ENCODE measurements at regions not wholly inside any gene's neighbourhood (a gene's known extent, or its start where the extent isn't known, plus 50 kb on each side); places are given as distances from the start of the nearest gene placed in this dataset.
"Not testable (repeated sequence)": the region's sequence is repeated elsewhere in the genome, so short reads cannot be mapped to it uniquely, and the experiment has no call there.

DNA sequence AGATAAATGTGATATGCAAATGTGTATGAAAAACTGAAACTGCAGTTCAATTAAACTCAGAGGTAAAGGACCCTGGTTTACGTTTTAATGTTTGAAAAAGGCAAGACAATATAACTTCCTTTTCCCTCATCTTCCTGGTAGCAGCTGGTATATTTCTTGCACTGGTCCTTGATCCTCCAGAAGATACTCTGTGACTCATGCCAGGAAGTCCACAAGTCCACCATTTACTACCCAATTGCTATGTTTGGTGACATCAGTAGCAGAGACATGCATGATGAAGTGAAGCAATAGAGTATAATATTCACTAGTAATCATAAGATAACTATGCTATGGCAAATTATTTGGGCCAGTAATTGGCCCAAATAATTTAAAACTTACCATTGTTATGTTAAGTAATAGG, 774.5 kb upstream of the NEGR1 start:
- no peak for DNase-seq

DNA sequence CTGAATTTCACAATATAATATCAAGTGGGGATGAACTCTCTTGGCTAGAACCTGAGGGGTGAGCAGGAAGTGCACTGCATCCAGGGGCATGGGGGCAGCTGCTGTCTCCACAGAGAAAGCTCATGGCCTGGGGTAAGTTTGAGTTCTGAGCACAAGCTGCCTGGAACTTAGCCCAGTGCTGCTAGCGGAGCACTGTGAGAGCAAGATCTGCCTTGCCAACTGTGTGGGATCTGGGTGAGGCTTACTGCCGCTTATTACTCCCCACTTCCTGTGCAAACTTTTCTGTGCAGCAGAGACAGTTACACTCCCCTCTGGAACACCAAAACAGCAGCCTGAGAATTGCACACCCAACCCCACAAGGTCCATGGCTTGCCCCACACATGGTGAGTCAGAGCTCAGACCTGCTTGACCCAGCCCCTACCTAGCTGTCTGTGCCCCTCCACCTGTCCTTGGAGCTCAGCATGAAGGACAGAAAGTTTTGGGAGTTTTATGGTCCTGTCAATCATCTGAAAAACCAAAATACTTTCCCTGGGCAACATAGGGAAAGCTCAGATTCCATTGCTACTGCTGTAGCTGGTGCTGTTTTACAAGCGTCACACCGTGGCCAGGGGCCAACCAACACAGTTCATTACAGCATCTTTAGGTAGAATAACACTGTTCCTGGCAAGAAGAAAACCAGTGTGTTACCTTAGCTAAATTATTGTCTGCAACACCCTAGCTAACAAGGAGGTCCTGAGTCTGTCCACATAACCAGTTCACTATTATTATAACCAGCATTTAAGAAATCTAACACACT, 762.1 kb upstream of the NEGR1 start:
- peak; percentile 16 for DNase-seq

DNA sequence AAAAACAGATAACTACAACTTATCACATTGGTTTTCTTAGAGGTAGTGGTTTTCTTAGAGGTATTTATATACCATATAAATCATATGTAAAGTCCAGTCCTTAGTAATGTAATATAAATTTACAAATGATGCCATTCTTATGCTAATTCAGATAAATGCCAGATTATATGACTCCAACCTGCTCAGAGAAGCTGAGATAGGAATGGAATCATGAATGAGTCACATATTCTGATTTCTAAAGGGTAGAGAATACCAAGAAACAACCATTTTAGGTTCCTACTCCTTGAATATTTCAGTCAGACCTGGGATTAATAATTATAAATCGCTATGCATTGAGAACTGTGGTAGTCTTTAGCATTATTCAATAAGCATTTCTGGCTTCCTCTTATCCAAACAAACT, 760.1 kb upstream of the NEGR1 start:
- no peak for DNase-seq

DNA sequence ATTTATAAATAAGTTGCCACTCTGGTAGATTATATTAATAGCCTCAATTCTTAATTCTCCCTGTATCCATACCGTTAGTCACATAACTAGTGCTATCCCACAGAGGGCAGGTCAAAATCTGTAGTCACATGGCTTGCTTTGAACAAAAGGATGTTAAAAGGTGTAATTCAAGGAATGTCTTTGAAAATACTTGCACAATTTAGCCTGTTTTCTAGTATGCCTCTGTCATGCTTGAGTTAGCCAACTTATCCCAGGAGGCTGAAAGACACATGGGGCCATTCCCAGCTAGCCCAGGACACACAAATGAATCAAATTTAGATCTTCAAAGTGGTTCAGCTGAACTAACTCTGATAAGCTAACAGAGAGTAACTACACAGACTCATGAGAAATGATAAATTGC, 758.5 kb upstream of the NEGR1 start:
- no peak for DNase-seq

DNA sequence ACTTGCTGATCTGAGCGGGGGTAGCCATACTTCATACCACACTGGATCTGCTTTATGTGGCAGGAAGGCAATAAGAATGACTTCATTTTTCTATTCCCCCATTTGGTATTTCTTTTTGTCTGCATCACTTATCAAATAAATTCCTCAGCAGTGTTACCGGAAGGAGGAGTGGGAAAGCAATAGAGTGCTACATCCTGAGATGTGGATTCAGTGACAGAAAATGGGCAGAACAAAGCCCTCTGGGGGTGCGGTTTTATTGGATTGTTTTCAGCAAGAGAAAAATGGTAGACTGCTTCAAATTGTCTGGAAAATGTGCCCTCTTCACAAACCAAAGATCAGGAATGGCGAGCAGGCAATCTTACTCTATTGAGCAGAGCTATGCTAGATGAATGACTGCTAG, 751.9 kb upstream of the NEGR1 start:
- no peak for DNase-seq

DNA sequence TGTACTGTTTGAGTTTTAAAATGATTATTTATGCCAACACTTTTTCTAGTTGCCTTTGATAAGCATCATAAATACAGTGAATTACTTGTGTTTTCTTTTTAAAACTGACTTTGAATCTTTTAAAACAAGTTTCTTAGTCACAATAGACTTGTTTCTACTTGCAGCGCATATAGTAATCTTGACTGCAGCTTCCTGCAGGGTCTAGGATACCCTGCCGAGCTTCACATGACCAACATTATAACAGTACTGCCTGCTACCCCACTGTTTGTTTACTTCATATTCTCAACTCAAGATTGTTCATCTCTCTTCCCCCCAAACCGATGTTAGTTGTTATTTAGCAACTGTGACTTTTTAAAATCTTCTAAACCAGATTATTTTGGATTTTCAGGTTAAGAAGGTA, 751.3 kb upstream of the NEGR1 start:
- no peak for DNase-seq

DNA sequence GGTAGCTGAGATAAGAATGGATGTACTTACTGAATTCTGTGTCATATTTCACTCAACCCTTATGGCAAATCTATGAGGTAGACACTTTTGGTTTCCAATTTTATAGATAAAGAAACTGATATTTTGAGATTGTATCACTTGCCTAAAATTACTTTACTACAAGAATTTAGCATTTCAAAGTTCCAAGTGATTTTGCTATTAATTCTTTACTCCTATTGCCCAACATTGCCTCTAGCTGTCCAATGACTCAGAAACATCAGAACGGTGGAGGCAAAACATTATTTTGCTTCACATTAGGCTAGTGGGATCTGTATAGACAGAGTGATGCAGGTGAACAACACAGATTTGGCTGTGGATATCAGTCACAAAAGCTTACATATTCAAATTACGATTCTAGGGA, 747.2 kb upstream of the NEGR1 start:
- DNase-seq = no peak

DNA sequence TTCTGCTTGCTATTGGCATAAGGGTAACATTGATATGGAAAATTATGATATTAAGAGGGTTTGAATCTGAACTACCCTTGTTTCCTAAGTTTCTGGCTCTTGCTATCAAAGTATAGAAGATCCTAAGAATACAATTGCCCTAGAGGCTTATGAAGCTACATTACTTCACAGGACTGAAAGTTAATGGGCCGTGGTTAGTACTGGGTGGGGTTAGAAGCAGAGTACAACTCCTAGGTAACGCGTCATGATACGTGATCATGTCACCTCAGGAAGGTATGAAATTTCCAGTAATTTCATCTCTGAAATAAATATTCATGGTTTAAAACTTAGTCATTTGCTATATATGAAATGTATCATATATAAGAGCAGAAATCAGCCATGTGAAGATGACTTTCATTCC, 743.8 kb upstream of the NEGR1 start:
- no peak for DNase-seq

DNA sequence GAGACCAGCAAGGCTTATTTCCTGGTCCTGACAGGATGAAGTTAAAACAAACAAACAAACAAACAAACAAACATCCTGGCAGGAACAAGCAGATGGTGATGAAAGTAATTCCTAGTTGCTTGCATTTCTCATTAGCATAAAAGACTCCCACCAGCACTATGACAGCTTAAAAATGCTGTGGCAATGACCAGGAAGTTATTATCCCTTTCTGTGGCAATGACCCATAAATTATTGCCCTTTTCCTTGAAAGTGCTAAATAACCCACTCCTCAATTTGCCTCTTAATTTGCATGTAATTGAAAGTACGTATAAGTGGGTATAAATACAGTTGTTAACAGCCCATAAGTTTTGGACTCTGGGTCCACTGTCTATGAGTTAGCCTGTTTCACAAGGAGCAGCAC, 727.6 kb upstream of the NEGR1 start:
- no peak for DNase-seq

DNA sequence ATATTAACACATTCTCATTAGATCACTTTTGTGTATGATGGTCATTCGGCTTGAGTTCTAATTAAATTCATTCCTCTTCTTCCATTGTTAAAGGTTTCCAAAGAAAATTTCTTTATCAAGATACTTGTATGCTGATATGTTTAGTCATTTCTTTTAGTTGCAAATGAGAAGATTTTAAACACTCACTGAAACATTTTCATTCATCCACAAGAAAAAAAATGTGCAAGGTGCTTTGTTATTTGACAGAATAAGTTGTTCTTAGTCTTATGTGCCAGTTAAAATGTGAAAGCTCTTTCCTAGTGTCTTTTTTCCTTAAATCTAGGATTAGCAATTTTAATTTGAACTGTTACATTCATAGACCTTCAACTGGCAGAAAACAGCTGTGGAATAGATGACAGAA, 727.0 kb upstream of the NEGR1 start:
- no peak for DNase-seq

DNA sequence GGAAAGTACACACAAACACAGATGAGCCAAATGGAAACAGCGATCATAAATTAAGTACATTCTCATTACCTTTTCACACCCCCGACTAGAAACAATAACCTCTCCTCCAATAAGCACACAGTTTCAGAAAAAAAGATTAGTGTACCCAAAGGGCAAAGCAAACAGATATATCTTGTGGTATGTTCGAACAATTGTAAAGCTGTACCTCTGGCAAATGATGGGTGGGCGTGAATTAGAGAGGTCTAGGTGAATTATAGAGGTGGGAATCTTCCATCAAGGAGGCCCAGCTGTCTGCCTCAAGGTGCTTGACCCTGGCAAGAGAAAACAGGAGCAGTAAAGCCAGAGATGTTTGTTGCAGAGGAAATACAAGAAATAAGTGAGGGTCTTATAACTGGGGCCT, 715.3 kb upstream of the NEGR1 start:
- DNase-seq = no peak

DNA sequence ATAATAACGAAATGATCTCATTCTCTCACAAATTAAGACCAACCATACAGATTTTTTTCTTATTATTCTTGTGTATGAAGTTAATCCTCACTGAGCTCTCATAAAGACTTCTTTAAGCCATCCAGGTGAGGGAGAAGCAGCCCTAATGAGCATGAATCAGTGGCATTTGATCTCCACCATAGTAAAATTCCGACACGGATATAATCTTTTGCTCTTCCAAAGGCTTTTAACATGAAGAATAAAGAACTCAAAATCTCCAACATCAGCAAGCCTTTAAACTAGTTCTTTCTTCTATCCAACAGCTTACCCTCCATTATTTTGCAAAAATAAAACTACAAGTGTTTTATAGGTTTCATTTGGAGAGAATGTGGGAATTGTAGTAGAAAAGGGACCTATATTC, 714.7 kb upstream of the NEGR1 start:
- no peak for DNase-seq

DNA sequence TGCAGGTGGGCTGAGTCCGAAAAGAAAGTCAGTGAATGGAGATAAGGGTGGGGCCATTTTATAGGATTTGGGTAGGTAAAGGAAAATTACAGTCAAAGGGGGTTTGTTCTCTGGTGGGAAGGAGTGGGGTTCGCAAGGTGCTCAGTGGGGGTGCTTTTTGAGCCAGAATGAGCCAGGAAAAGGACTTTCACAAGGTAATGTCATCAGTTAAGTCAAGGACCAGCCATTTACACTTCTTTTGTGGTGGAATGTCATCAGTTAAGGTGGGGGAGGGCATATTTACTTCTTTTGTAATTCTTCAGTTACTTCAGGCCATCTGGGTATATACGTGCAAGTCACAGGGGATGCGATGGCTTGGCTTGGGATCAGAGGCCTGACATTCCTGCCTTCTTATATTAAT, 705.5 kb upstream of the NEGR1 start:
- not testable (repeated sequence) for DNase-seq

DNA sequence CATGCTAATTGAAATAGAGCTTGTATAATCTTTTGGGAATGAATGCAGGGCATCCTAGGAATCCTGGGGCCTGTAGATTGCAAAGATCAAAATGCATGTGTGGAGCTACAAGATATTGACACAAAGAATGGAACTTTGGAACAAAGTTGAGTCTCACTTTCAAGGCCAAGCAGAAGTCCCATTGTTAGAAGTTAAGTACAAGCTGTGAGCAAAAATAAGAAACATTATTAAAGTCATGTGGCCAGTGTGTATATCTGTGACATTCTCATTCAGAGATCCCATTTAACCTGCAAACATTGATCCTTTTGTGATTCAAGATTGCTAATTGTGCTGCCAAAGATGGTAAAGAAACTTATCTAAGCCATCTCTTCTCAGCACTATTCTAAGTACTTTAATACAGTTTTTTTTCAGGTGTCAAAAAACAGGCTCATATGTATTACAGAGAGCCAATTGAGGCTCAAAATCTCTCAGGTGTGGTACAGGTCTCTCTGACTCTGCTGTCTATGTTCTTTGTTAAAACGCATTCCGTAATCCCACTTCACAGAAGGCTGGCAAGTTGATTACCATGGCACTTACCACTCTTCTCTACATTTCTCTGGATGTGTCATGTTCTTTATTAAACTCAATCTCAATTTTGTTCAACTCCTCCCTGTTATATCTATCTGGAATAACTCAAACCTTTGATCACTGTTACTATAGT, 704.4 kb upstream of the NEGR1 start:
- DNase-seq = no peak

DNA sequence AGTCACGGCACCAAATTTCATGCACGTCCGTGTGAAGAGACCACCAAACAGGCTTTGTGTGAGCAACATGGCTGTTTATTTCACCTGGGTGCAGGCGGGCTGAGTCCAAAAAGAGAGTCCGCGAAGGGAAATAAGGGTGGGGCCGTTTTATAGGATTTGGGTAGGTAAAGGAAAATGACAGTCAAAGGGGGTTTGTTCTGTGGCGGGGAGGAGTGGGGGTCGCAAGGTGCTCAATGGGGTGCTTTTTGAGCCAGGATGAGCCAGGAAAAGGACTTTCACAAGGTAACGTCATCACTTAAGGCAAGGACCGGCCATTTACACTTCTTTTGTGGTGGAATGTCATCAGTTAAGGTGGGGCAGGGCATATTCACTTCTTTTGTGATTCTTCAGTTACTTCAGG, 702.7 kb upstream of the NEGR1 start:
- not testable (repeated sequence) for DNase-seq

DNA sequence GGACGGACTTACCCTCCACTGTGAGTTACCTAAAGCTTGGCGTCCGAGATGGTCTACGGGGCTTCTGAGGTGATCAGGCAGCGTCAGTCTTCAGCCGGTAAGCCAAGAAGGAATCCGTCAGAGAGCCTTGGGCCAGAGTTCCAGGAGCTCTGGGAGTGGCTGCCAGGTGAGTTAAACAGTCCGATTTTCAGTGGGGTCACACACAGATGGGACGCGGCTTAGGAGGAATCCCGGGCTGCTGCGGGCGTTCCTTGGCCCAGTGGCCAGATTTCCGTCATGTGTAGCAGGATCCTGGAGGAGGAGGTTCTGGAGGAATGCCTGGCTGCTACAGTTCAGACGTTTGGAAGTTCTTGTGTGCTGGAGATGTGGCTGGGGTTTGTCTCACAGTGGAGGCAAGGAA, 700.7 kb upstream of the NEGR1 start:
- not testable (repeated sequence) for DNase-seq

DNA sequence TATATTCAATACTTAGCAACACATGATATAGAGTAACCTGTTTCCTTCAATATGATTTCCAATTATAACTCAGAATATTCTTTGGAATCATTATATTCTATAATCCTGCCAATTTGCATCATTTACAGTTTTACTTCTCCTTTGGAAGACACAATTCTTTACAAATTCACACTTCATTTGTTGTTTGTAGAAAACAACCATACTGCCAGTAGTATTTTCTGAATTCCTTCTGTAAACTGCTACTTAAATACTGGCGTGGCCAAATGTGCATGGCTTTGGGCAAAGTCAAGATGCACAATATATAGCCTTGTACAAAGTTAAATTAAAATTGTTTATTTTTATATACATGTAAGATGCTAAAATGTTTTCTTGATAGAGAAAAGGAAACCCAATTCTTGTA, 687.1 kb upstream of the NEGR1 start:
- DNase-seq = no peak

DNA sequence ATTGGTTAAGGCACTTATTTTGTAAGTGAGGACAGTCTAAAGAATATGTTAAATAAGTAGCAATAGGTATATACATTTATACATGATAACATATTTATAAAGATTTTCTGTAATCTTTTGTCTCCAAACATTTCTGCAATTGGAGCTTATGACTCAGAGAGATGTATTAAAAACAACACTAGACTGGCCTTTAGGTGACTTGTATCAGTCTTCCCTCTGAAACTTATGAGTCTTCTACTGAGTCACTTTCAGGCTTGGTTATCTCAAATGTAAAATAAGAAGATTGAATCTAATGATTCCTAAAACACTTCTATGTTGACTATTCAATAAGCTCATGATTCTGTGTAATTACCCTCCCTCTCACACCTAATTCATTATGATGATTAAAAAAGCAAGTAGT, 672.6 kb upstream of the NEGR1 start:
- DNase-seq = no peak

DNA sequence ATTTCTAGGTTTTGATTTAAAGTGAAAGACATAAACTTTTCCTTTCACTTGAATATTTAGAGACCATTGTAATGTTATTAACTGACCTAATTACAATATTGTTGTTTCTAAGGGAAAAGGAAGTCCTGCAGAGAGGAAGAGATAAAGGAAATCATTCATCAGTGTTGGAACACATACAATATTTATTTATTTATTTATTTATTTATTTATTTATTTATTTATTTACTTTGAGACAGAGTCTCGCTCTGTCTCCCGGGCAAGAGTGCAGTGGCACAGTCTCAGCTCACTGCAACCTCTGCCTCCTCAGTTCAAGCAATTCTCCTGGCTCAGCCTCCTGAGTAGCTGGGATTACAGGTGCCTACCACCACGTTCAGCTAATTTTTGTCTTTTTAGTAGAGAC, 668.6 kb upstream of the NEGR1 start:
- DNase-seq = not testable (repeated sequence)

DNA sequence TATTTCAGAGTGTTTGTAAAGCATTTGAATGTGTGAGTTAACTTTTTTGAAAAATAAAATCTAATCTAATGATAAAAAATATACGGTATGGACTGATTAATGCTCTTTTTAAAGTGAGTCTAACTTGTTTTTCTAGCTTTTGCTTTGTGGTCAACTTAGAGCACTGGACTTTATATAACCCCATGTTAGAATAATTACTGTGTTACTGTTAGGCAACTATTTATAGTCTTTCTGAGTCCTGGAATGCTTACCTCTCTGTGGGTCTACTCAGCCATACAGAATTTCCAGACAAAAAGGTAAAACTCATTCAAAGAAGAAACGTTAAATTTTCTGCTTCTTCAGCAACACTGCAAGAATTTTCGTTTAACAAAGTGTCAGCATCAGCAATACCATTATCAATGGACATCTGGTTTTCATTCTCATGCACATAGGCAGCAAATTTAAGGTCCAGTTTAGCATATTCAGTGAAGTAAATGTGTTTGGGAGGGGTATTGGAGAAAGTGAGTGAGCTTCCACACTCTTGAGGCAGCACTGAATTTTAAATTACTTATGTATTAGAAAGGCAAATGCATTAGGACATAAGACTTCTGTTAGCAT, 664.7 kb upstream of the NEGR1 start:
- DNase-seq = peak; percentile 6

DNA sequence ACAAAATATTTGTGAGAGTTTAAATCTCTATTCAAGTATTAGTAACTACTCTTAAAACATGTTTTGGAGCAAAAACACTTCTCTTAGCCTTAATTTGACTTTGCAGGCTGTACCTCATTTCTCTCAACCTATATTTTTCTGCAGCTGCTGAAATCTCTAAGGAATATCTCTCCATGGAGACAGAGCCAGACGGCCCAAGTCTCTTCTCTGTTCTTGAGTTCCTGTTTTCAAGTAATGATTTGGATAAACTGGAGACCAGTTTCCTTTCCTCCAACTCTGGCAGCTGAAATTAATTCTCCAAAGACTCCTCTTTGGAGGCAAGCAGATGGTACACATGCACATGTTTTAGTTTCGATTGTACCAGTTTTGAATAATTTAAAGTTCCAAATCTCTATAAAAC, 659.7 kb upstream of the NEGR1 start:
- peak; percentile 52 for DNase-seq

DNA sequence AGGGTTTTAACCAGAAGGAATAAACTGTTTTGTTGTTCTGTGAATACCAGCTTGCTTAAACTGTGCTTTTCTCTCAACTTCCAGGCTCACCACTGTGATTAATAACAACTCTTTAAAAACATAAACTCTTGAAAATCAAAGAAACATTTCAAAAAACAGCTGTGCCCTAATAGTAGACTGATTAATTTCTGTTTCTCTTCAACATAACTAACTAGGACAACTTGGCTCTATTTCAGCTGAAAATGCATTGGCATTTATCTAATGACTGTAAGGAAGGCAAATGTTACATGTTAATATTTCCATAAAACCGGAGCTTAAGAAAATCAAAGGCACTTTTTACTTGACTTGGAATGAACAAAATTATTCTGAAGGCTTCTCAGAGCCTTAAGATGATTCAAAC, 656.1 kb upstream of the NEGR1 start:
- peak; percentile 1 for DNase-seq

DNA sequence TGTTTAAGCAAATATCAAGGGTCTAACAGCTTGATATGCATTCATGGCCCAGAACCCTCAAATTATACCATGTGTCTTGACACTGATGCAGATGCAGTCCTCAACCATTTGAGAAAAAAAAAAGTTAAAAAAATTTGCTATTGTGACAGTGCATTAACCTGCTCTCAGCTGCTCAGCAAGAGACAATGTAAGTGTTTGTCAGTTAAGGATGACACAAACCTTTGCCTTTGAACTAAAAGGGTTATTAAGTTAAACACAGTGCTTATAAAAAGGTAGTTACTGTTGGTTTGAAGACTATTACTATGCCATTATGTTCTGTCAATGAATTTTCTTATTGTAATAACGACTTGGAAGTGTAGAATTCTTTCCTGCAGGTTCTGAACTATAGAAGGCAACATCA, 655.6 kb upstream of the NEGR1 start:
- DNase-seq = no peak

DNA sequence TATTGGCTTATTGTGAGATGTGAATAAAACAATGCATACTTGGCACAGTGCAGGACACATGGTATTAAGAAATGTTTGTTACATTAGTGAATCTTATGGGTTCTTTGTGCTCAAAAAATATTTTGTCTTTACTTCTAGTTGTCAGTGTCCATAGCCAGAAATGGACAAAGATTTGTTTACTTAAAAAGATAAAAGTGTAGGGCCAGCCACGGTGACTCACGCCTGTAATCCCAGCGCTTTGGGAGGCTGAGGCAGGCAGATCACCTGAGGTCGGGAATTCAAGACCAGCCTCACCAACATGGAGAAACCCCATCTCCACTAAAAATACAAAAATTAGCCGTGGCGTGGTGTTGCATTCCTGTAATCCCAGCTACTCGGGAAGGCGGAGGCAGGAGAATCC, 654.6 kb upstream of the NEGR1 start:
- no peak for DNase-seq

Data from tongue (tissue), 1 donor.